C4-2B (cell line): ENCODE measurements at regions not wholly inside any gene's neighbourhood (a gene's known extent, or its start where the extent isn't known, plus 50 kb on each side); places are given as distances from the start of the nearest gene placed in this dataset.

ENCODE experiments used
- CTCF ChIP-seq: fragments of 450-650 bp; conservative IDR thresholded peaks from 2 replicates; pipeline ENCODE4 v1.5.1; 2017; ENCODE audit warnings: mild to moderate bottlenecking
- ZFX ChIP-seq: fragments of 450-650 bp; IDR thresholded peaks from 2 replicates; pipeline ENCODE4 v1.6.1; 2017

GRCh38 chr4:67204441-67204840, 340.9 kb downstream of the CENPC start:
- no peak for TF ChIP-seq CTCF
- TF ChIP-seq ZFX, result no peak
